B cell (primary cell): ENCODE measurements at regions not wholly inside any gene's neighbourhood (a gene's known extent, or its start where the extent isn't known, plus 50 kb on each side); places are given as distances from the start of the nearest gene placed in this dataset.

Experiments
- CTCF ChIP-seq: fragments of 200-600 bp; IDR thresholded peaks from one replicate; pipeline ENCODE4 v1.8.0; 2022; ENCODE audit warnings: antibody characterized with exemption, mild to moderate bottlenecking
- EZH2 ChIP-seq: IDR thresholded peaks from 2 replicates; pipeline ENCODE4 v1.6.1; 2012; ENCODE audit warnings: borderline replicate concordance, low read depth, mild to moderate bottlenecking, moderate library complexity, low read length; ENCODE audit not compliant: insufficient read depth, poor library complexity, severe bottlenecking

GRCh38 chr12:34398706-34399630 lies 376.7 kb downstream of the ALG10 start:
- TF ChIP-seq EZH2 (no peak), CTCF (no peak)
